Right lobe of liver (tissue), 4 donors: ENCODE measurements at regions not wholly inside any gene's neighbourhood (a gene's known extent, or its start where the extent isn't known, plus 50 kb on each side); places are given as distances from the start of the nearest gene placed in this dataset.

Source experiments
- CTCF ChIP-seq, 4 donors: fragments of 200-600 bp in 3 of 4; fragments of 450-650 bp in 1 of 4; IDR thresholded peaks; one replicate each; pipeline versions ENCODE4 v1.5.1 to v1.8.0; 2016 to 2022; ENCODE audit warnings: antibody characterized with exemption in 4 of 4, mild to moderate bottlenecking in 2 of 4
- POLR2A ChIP-seq: fragments of 450-650 bp; IDR thresholded peaks from one replicate; pipeline ENCODE4 v1.6.1; 2017; ENCODE audit warnings: antibody characterized with exemption, mild to moderate bottlenecking
- donor health status: DM: no; HTN: no; CAD: no.
- donor health status: DM: no; HTN: no; CAD: no.
- donor health status: DM: no; HTN: yes; CAD: no.

- no peak for TF ChIP-seq CTCF (IDR thresholded peaks at IDR 0.05)
- TF ChIP-seq POLR2A, result no peak
Measured at GRCh38 chr16:65745201-65745708, 621.2 kb upstream of the CDH5 start.
